Neutrophil (primary cell): ENCODE measurements at regions not wholly inside any gene's neighbourhood (a gene's known extent, or its start where the extent isn't known, plus 50 kb on each side); places are given as distances from the start of the nearest gene placed in this dataset.

Experiments
- H3K27ac ChIP-seq: fragments of 200-600 bp; sonication (generic); 2 replicates; pipeline ENCODE4 v1.5.1; 2016; ENCODE audit warnings: mild to moderate bottlenecking, moderate library complexity
- H3K27me3 ChIP-seq: fragments of 200-600 bp; sonication (generic); 2 replicates; pipeline ENCODE4 v1.6.0; 2016; ENCODE audit warnings: mild to moderate bottlenecking
- H3K36me3 ChIP-seq: fragments of 200-600 bp; sonication (generic); 2 replicates; pipeline ENCODE4 v1.5.1; 2017
- H3K4me1 ChIP-seq, 2 experiments: fragments of 200-600 bp in 1 of 2; sonication (generic) in 1 of 2; 1 replicate in 1 of 2; 2 replicates in 1 of 2; pipeline versions ENCODE4 v1.5.1 to v1.6.1; 2013 to 2016; ENCODE audit warnings: low read depth in 1 of 2, low read length in 1 of 2, mild to moderate bottlenecking in 1 of 2, moderate library complexity in 1 of 2; ENCODE audit not compliant: control insufficient read depth in 1 of 2, insufficient read depth in 1 of 2
- H3K4me3 ChIP-seq, 2 experiments: fragments of 200-600 bp in 1 of 2; sonication (generic) in 1 of 2; 1 replicate in 1 of 2; 2 replicates in 1 of 2; pipeline ENCODE4 v1.5.1; 2013 to 2016; ENCODE audit warnings: low read depth in 1 of 2, low read length in 1 of 2, mild to moderate bottlenecking in 1 of 2, moderate library complexity in 1 of 2
- H3K9me3 ChIP-seq: fragments of 200-600 bp; sonication (generic); 2 replicates; pipeline ENCODE4 v1.5.1; 2016
- CTCF ChIP-seq: fragments of 200-600 bp; sonication (generic); IDR thresholded peaks from 2 replicates; pipeline ENCODE4 v1.5.1; 2016; ENCODE audit warnings: antibody characterized with exemption

DNA sequence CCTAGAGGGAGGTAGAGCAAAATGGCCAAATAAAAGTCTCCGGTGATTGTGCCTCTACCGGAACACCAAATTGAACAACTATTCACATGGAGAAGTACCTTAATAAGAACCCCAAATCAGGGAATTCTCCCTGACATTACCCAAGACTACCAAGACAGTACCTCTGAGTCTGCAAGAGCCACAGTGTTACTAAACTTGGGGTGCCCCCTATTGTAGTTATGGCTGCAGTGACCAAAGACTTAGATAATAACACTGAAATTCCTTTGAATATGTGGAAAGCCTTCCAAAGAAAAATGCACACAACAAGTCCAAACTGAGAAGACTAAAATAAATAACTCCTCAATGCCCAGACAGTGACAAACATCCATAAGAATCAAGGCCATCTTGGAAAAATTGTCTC, 682.9 kb upstream of the LRRTM1 start:
- H3K27ac ChIP-seq = no peak overlapping the region
- no peak overlapping the region for H3K4me3 ChIP-seq
- no peaks in the 10 kb centered on the region for H3K36me3 ChIP-seq
- no peak for TF ChIP-seq CTCF
- no peaks in the 10 kb centered on the region for H3K27me3 ChIP-seq
- H3K9me3 ChIP-seq = no peaks in the 10 kb centered on the region
- no peaks in the 10 kb centered on the region for H3K4me1 ChIP-seq

DNA sequence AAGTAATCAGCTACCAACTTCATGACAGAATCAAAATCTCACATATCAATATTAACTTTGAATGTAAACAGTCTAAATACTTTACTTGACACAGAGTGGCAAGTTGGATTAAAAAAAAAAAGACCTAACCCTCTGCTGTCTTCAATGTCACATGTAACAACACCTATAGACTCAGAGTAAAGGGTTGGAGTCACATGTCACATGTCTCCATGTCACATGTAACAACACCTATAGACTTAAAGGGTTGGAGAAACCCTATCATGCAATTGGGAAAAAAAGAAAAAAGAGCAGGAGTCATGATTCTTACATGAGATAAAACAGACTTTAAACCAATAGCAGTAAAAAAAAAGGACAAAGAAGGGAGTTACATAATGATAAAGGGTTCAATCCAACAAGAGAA, 665.3 kb upstream of the LRRTM1 start:
- Histone ChIP-seq H3K4me1 (no peaks in the 10 kb centered on the region), H3K9me3 (no peaks in the 10 kb centered on the region), H3K4me3 (no peak overlapping the region), H3K27ac (no peak overlapping the region), H3K27me3 (no peaks in the 10 kb centered on the region), H3K36me3 (no peaks in the 10 kb centered on the region)
- no peak for TF ChIP-seq CTCF

DNA sequence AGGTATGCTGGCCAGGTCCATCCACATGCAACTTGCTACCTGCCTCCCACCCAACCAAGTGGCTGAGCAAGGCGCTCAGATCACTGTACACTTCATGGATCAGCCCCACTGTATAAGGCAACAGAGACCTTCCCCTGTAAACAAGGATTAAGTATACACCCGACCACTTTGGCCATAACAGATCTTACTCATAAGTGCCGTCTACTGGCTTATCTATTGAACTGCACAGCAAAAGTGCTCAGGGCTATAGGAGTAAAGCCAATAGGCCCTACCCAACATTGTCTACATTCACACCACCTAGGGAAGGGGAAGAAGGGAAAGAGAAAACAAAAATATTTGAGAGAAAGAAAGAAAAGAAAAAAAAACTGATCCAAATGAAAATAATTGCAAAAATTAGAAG, 663.9 kb upstream of the LRRTM1 start:
- Histone ChIP-seq H3K27ac (no peak overlapping the region), H3K36me3 (no peaks in the 10 kb centered on the region), H3K27me3 (no peaks in the 10 kb centered on the region), H3K9me3 (no peaks in the 10 kb centered on the region), H3K4me3 (no peak overlapping the region), H3K4me1 (no peaks in the 10 kb centered on the region)
- no peak for TF ChIP-seq CTCF

- no peak for TF ChIP-seq CTCF
- no peak overlapping the region for H3K4me3 ChIP-seq
- no peaks in the 10 kb centered on the region for H3K27me3 ChIP-seq
- no peaks in the 10 kb centered on the region for H3K4me1 ChIP-seq
- no peaks in the 10 kb centered on the region for H3K36me3 ChIP-seq
- no peak overlapping the region for H3K27ac ChIP-seq
- no peaks in the 10 kb centered on the region for H3K9me3 ChIP-seq
These were observed 643.1 kb upstream of the LRRTM1 start for GRCh38 chr2:80947601-80948130.

DNA sequence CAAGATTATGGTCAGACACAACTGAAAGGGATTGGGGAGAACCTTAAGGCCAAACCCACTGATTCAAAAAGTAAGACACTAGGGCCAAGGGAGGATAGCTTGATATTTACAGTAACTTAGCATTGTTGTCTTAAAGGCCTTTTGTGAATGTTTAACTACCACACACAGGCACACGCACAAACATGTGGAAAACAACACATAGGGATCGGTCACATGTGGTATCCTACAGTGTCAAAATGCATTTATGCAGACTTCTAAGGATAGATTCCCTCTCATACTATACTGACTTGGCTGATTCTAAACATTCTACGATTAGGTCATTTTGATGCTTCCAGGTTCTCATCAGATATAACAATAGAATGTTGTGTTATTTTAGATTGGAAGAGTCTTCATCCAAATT, 638.9 kb upstream of the LRRTM1 start:
- no peak overlapping the region for H3K4me3 ChIP-seq
- H3K4me1 ChIP-seq = no peaks in the 10 kb centered on the region
- H3K27me3 ChIP-seq = no peaks in the 10 kb centered on the region
- no peaks in the 10 kb centered on the region for H3K9me3 ChIP-seq
- no peak overlapping the region for H3K27ac ChIP-seq
- no peaks in the 10 kb centered on the region for H3K36me3 ChIP-seq
- no peak for TF ChIP-seq CTCF

GRCh38 chr2:80942766-80943165, 638.2 kb upstream of the LRRTM1 start:
- Histone ChIP-seq H3K27me3 (no peaks in the 10 kb centered on the region), H3K9me3 (no peaks in the 10 kb centered on the region), H3K27ac (no peak overlapping the region), H3K4me1 (no peaks in the 10 kb centered on the region), H3K36me3 (no peaks in the 10 kb centered on the region), H3K4me3 (no peak overlapping the region)
- TF ChIP-seq CTCF = no peak
